8988T (cell line): ENCODE measurements at regions not wholly inside any gene's neighbourhood (a gene's known extent, or its start where the extent isn't known, plus 50 kb on each side); places are given as distances from the start of the nearest gene placed in this dataset.
"Not testable (repeated sequence)": the region's sequence is repeated elsewhere in the genome, so short reads cannot be mapped to it uniquely, and the experiment has no call there.

Experiments used
- DNase-seq: peaks from one replicate; pipeline ENCODE4 v3.0.0; 2011

GRCh38 chr12:23088594-23088993 lies 463.6 kb downstream of the ETNK1 start:
- no peak for DNase-seq

- no peak for DNase-seq
Measured at GRCh38 chr12:23093488-23093887, 468.5 kb downstream of the ETNK1 start.

GRCh38 chr12:23096321-23096720 lies 471.4 kb downstream of the ETNK1 start:
- no peak for DNase-seq

- DNase-seq = no peak
Measured at GRCh38 chr12:23098110-23098509, 473.1 kb downstream of the ETNK1 start.

- DNase-seq = no peak
Measured at GRCh38 chr12:23098517-23098916, 473.5 kb downstream of the ETNK1 start.

GRCh38 chr12:23099104-23099503 lies 474.1 kb downstream of the ETNK1 start:
- DNase-seq = no peak

GRCh38 chr12:23099604-23100003 lies 474.6 kb downstream of the ETNK1 start:
- no peak for DNase-seq

- DNase-seq = no peak
Measured at GRCh38 chr12:23108957-23109356, 484.0 kb downstream of the ETNK1 start.

GRCh38 chr12:23113781-23114180 lies 488.8 kb downstream of the ETNK1 start:
- DNase-seq = no peak

- no peak for DNase-seq
Measured at GRCh38 chr12:23115984-23116383, 491.0 kb downstream of the ETNK1 start.

- no peak for DNase-seq
Measured at GRCh38 chr12:23126794-23127193, 501.8 kb downstream of the ETNK1 start.

- DNase-seq = no peak
Measured at GRCh38 chr12:23127701-23128100, 502.7 kb downstream of the ETNK1 start.

GRCh38 chr12:23128462-23128861 lies 503.5 kb downstream of the ETNK1 start:
- DNase-seq = no peak

GRCh38 chr12:23132357-23132756 lies 507.4 kb downstream of the ETNK1 start:
- no peak for DNase-seq

GRCh38 chr12:23133471-23133870 lies 508.5 kb downstream of the ETNK1 start:
- no peak for DNase-seq

- DNase-seq = no peak
Measured at GRCh38 chr12:23139026-23139425, 514.1 kb downstream of the ETNK1 start.

- DNase-seq = no peak
Measured at GRCh38 chr12:23140710-23141109, 515.7 kb downstream of the ETNK1 start.

GRCh38 chr12:23141335-23141734 lies 516.4 kb downstream of the ETNK1 start:
- no peak for DNase-seq

- not testable (repeated sequence) for DNase-seq
Measured at GRCh38 chr12:23146070-23146469, 521.1 kb downstream of the ETNK1 start.

- no peak for DNase-seq
Measured at GRCh38 chr12:23168459-23168858, 543.5 kb downstream of the ETNK1 start.

GRCh38 chr12:23169012-23169695 lies 544.2 kb downstream of the ETNK1 start:
- no peak for DNase-seq

GRCh38 chr12:23169696-23170013 lies 544.7 kb downstream of the ETNK1 start:
- DNase-seq = no peak

GRCh38 chr12:23174917-23175316 lies 549.9 kb downstream of the ETNK1 start:
- no peak for DNase-seq

GRCh38 chr12:23185346-23185745 lies 560.4 kb downstream of the ETNK1 start:
- DNase-seq = no peak

- no peak for DNase-seq
Measured at GRCh38 chr12:23186950-23187349, 562.0 kb downstream of the ETNK1 start.

- DNase-seq = no peak
Measured at GRCh38 chr12:23193552-23193951, 568.6 kb downstream of the ETNK1 start.
